GM12873 (cell line): ENCODE measurements at regions not wholly inside any gene's neighbourhood (a gene's known extent, or its start where the extent isn't known, plus 50 kb on each side); places are given as distances from the start of the nearest gene placed in this dataset.

Source experiments
- CTCF ChIP-seq: IDR thresholded peaks from 2 replicates; pipeline ENCODE4 v1.5.1; 2012; ENCODE audit warnings: low read depth, mild to moderate bottlenecking, moderate library complexity, low read length, control low read depth; ENCODE audit not compliant: insufficient read depth; ENCODE audit errors: missing control alignments

- TF ChIP-seq CTCF = no peak
These were observed 91.2 kb upstream of the PARD3 start for GRCh38 chr10:34906067-34906965.

DNA sequence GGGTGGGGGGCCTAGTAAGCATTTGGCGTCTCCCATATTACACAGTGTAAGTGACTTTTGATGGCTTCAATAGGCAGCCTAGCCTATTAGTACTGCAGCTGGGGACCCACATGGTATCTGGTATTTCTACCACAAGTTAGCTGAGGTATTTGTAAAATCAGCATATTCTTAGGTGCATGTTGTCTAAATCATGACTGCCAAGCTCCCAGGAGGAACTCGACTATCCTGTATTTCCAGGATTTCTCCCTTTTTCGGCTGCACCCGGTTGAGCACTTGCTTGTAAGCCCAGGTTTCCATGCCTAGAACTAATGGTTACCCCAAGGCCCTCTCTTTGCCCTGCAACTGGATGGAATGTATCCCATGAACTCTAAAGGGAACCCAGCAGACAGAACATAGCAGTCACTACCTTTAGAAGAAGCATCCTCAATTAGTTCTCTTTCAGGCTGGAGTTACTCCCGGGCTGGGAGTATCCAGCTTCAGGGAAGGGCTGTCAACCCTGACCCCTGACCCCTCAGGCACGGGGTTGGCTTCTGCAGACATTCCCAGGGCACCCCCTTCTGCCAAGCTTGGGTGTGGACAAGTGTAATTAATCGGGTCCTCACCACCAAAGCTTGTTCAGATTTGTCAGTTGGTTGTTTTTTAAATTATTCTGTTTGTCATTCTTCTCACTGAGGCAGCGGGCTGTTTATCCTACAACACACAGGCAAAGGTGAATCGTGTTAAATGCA lies 90.3 kb upstream of the PARD3 start:
- no peak for TF ChIP-seq CTCF

DNA sequence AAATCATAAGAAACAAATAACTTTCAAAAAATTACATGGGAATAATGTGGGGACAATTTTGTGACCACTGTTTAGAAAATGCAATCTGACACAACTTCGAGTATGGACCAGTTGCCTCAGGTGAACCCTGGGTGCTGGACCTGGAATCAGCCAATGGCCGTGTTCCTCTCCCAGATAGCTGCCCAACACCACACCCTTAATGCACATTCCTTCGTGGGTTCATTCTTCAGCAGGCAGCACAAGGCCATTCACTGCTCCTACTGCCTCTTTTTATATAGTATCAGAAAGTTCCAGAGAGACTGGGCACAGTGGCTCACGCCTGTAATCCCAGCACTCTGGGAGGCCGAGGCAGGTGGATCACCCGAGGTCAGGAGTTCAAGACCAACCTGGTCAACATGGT lies 89.1 kb upstream of the PARD3 start:
- TF ChIP-seq CTCF = no peak

GRCh38 chr10:34899161-34899560 lies 84.1 kb upstream of the PARD3 start:
- TF ChIP-seq CTCF = no peak

GRCh38 chr10:34895977-34896376 lies 80.9 kb upstream of the PARD3 start:
- TF ChIP-seq CTCF = no peak

DNA sequence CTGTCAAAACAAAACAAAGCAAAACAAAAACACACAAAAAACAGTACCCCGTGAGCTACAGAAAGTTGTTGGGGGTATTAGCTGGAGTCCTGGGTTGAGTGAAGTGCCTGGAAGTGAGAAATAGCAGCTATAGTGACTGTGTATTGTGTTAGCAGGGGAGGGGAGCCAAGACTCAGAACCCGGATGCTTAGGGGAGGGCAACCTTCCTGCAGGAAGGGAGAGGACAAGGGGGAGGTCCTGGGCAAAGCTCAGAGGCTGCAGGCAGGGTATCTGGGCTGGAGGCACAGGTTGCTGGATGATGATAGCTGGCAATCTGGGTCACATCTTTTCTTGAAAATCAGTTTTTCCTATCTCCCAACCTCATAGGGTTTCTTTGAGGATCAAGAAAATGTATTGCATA lies 75.8 kb upstream of the PARD3 start:
- no peak for TF ChIP-seq CTCF
